Gastroesophageal sphincter (tissue), 4 donors: ENCODE measurements at regions not wholly inside any gene's neighbourhood (a gene's known extent, or its start where the extent isn't known, plus 50 kb on each side); places are given as distances from the start of the nearest gene placed in this dataset.
"Not testable (repeated sequence)": the region's sequence is repeated elsewhere in the genome, so short reads cannot be mapped to it uniquely, and the experiment has no call there.

Experiments
- ATAC-seq: fragments of 150-250 bp; one replicate; pipeline ENCODE4 v1.9.1; 2016; ENCODE audit warnings: mild to moderate bottlenecking, moderate library complexity
- H3K27ac ChIP-seq, 4 donors: fragments of 200-600 bp; sonication (generic) in 3 of 4; 1 replicate in 3 of 4; 2 replicates in 1 of 4; pipeline ENCODE4 v1.5.1; 2016 to 2019
- H3K27me3 ChIP-seq: fragments of 200-600 bp; sonication (generic); one replicate; pipeline ENCODE4 v1.5.1; 2019
- H3K36me3 ChIP-seq, 2 donors: fragments of 200-600 bp; sonication (generic); one replicate each; pipeline ENCODE4 v1.5.1; 2019; ENCODE audit warnings: control low read depth in 1 of 2
- H3K4me1 ChIP-seq, 3 donors: fragments of 200-600 bp; sonication (generic); 1 replicate in 2 of 3; 2 replicates in 1 of 3; pipeline ENCODE4 v1.5.1; 2016 to 2019; ENCODE audit warnings: control low read depth in 2 of 3
- H3K4me3 ChIP-seq, 2 donors: fragments of 200-600 bp; sonication (generic); one replicate each; pipeline ENCODE4 v1.5.1; 2019; ENCODE audit warnings: mild to moderate bottlenecking in 1 of 2, moderate library complexity in 1 of 2
- H3K9me3 ChIP-seq, 3 donors: fragments of 200-600 bp; sonication (generic); one replicate each; pipeline ENCODE4 v1.5.1; 2017 to 2019; ENCODE audit warnings: control low read depth in 2 of 3
- CTCF ChIP-seq, 4 experiments: fragments of 200-600 bp in 2 of 4; fragments of 450-650 bp in 2 of 4; sonication (generic) in 1 of 4; IDR thresholded peaks; one replicate each; pipeline ENCODE4 v1.5.1; 2017 to 2019; ENCODE audit warnings: antibody characterized with exemption in 4 of 4, mild to moderate bottlenecking in 2 of 4, moderate library complexity in 2 of 4
- EP300 ChIP-seq: sonication (generic); formaldehyde crosslinking; IDR thresholded peaks from one replicate; pipeline ENCODE4 v1.6.1; 2017; ENCODE audit warnings: antibody characterized with exemption, mild to moderate bottlenecking
- POLR2A ChIP-seq, 2 donors: fragments of 450-650 bp; IDR thresholded peaks; one replicate each; pipeline ENCODE4 v1.6.1; 2017; ENCODE audit warnings: antibody characterized with exemption in 2 of 2, mild to moderate bottlenecking in 2 of 2, moderate library complexity in 1 of 2
- POLR2AphosphoS5 ChIP-seq: sonication (generic); formaldehyde crosslinking; IDR thresholded peaks from one replicate; pipeline ENCODE4 v1.6.1; 2017; ENCODE audit warnings: antibody characterized with exemption
- WGBS, 2 donors: methylation state at CpG; one replicate each; pipeline ENCODE4 v1.1.5; 2018; ENCODE audit warnings: low coverage in 1 of 2; 5-methylcytosine and 5-hydroxymethylcytosine counted together

GRCh38 chr4:31022702-31023101, 302.5 kb downstream of the PCDH7 start:
- Histone ChIP-seq H3K36me3 (no peaks in the 10 kb centered on the region), H3K4me1 (peaks cover 0 to 17% (median 0%) of the 10 kb centered on the region in 3 donors), H3K27me3 (no peaks in the 10 kb centered on the region), H3K4me3 (no peak overlapping the region), H3K9me3 (no peaks in the 10 kb centered on the region), H3K27ac (no peak overlapping the region)
- no peak for ATAC-seq
- TF ChIP-seq POLR2AphosphoS5 (no peak), EP300 (no peak), CTCF (IDR thresholded peaks at IDR 0.05) (no peak), POLR2A (IDR thresholded peaks at IDR 0.05) (no peak)
- WGBS, 2 donors: 63 to 78% methylated on average over 5 of the region's 5 CpGs

GRCh38 chr4:31023109-31023508, 302.9 kb downstream of the PCDH7 start:
- ATAC-seq: no peak
- 80% methylated on average over 2 of the region's 2 CpGs; no CpG with 5 or more reads in 1 of the 2 donors for WGBS, 2 donors
- Histone ChIP-seq H3K9me3 (no peaks in the 10 kb centered on the region), H3K27me3 (no peaks in the 10 kb centered on the region), H3K36me3 (no peaks in the 10 kb centered on the region), H3K4me1 (peaks cover 0 to 17% (median 0%) of the 10 kb centered on the region in 3 donors), H3K27ac (no peak overlapping the region), H3K4me3 (no peak overlapping the region)
- no peak for TF ChIP-seq EP300
- TF ChIP-seq CTCF (IDR thresholded peaks at IDR 0.05): no peak
- no peak for TF ChIP-seq POLR2A (IDR thresholded peaks at IDR 0.05)
- no peak for TF ChIP-seq POLR2AphosphoS5

GRCh38 chr4:31023742-31024141, 303.6 kb downstream of the PCDH7 start:
- Histone ChIP-seq H3K9me3 (no peaks in the 10 kb centered on the region), H3K27me3 (no peaks in the 10 kb centered on the region), H3K4me1 (peaks cover 0 to 17% (median 0%) of the 10 kb centered on the region in 3 donors), H3K4me3 (no peak overlapping the region), H3K27ac (no peak overlapping the region), H3K36me3 (no peaks in the 10 kb centered on the region)
- ATAC-seq: no peak
- TF ChIP-seq EP300: no peak
- TF ChIP-seq POLR2AphosphoS5: no peak
- no peak for TF ChIP-seq POLR2A (IDR thresholded peaks at IDR 0.05)
- TF ChIP-seq CTCF (IDR thresholded peaks at IDR 0.05): no peak
- 31 to 50% methylated on average over 2 of the region's 2 CpGs for WGBS, 2 donors

- peaks cover 0 to 17% (median 0%) of the 10 kb centered on the region in 3 donors for H3K4me1 ChIP-seq
- WGBS, 2 donors: 89 to 100% methylated on average over 4 to 9 of the region's 12 CpGs
- not testable (repeated sequence) for ATAC-seq
Observed at GRCh38 chr4:31024781-31025180, 304.6 kb downstream of the PCDH7 start.

GRCh38 chr4:31026256-31026655, 306.1 kb downstream of the PCDH7 start:
- H3K9me3 ChIP-seq: no peaks in the 10 kb centered on the region
- H3K27me3 ChIP-seq: no peaks in the 10 kb centered on the region
- ATAC-seq: no peak
- H3K4me3 ChIP-seq: no peak overlapping the region
- H3K36me3 ChIP-seq: no peaks in the 10 kb centered on the region
- H3K27ac ChIP-seq: no peak overlapping the region
- peaks cover 0 to 13% (median 0%) of the 10 kb centered on the region in 3 donors for H3K4me1 ChIP-seq
- 82 to 96% methylated on average over 5 of the region's 5 CpGs for WGBS, 2 donors
- TF ChIP-seq CTCF (IDR thresholded peaks at IDR 0.05): no peak
- no peak for TF ChIP-seq POLR2A (IDR thresholded peaks at IDR 0.05)
- TF ChIP-seq EP300: no peak
- no peak for TF ChIP-seq POLR2AphosphoS5

More at GRCh38 chr4:31024781-31025180, 304.6 kb downstream of the PCDH7 start:
- not testable (repeated sequence) for H3K9me3 ChIP-seq, H3K36me3 ChIP-seq, H3K27ac ChIP-seq, H3K27me3 ChIP-seq, H3K4me3 ChIP-seq
